HepG2 (cell line): ENCODE measurements at regions not wholly inside any gene's neighbourhood (a gene's known extent, or its start where the extent isn't known, plus 50 kb on each side); places are given as distances from the start of the nearest gene placed in this dataset.
A peak's percentile ranks its signal among the peaks of the same experiment; 100 is the strongest.

Source experiments
- ATAC-seq: fragments of 200-7000 bp; cut with Tn5 transposase; 3 replicates; pipeline ENCODE4 v1.9.1; 2020; ENCODE audit warnings: mild to moderate bottlenecking, moderate library complexity
- BruUV-seq: library from RNA; stranded (reverse); fragments of 400-500 nt; replicated peaks from 2 replicates; lab custom pipeline; 2021; lab: Mats Ljungman, UMichigan
- CTCF ChIA-PET: fragments of 300-600 bp; formaldehyde crosslinking; extraction: SDS; loops from one replicate; lab custom pipeline; 2021; ENCODE audit warnings: low total read pairs, inconsistent platforms, low intra/inter-chr PET ratio; lab: Yijun Ruan, JAX
- POLR2A ChIA-PET: fragments of 350-600 bp; sonication (Branson Sonifier 250); formaldehyde crosslinking; loops from one replicate; lab custom pipeline; 2020; ENCODE audit warnings: antibody characterized with exemption, inconsistent platforms; lab: Yijun Ruan, JAX
- DNase-seq: peaks from one replicate; pipeline ENCODE4 v3.0.0-alpha.2; 2015; ENCODE audit warnings: low spot score
- FAIRE-seq: peaks from 3 replicates; lab custom pipeline; 2011; peaks lifted over from hg19 to GRCh38; lab: Jason Lieb, UNC
- H2AFZ ChIP-seq: one replicate; pipeline ENCODE4 v1.6.1; 2011; ENCODE audit warnings: low read length, inconsistent platforms
- H3K27ac ChIP-seq: fragments of 300-600 bp; 3 replicates; pipeline ENCODE4 v1.8.0; 2011; ENCODE audit warnings: mixed run types, mild to moderate bottlenecking, mixed read lengths, low read length, inconsistent platforms; ENCODE audit not compliant: insufficient read depth; ENCODE audit errors: extremely low read length
- H3K27me3 ChIP-seq, 2 experiments: fragments of 200-600 bp in 1 of 2; 2 replicates in 1 of 2; 3 replicates in 1 of 2; pipeline versions ENCODE4 v1.6.0 to v1.8.0; 2011; ENCODE audit warnings: low read length in 2 of 2, mild to moderate bottlenecking in 2 of 2, moderate library complexity in 2 of 2, inconsistent platforms in 1 of 2; ENCODE audit not compliant: insufficient read depth in 2 of 2, control insufficient read depth in 1 of 2
- H3K36me3 ChIP-seq, 2 experiments: fragments of 200-600 bp in 1 of 2; replicated peaks in 1 of 2; 2 replicates in 1 of 2; 3 replicates in 1 of 2; pipeline versions ENCODE4 v1.5.1 to v1.8.0; 2011; ENCODE audit warnings: low read length in 2 of 2, inconsistent platforms in 1 of 2; ENCODE audit not compliant: insufficient read depth in 2 of 2, control insufficient read depth in 1 of 2
- H3K4me1 ChIP-seq: 2 replicates; pipeline ENCODE4 v1.5.1; 2012; ENCODE audit warnings: low read length, inconsistent platforms; ENCODE audit not compliant: insufficient read depth
- H3K4me2 ChIP-seq: 2 replicates; pipeline ENCODE4 v1.6.0; 2011; ENCODE audit warnings: low read depth, low read length, inconsistent platforms
- H3K4me3 ChIP-seq, 3 experiments: fragments of 200-600 bp in 1 of 3; sonication (generic), shearing (Covaris generic) in 1 of 3; replicated peaks in 1 of 3; 2 replicates each; pipeline ENCODE4 v1.5.1; 2011 to 2016; ENCODE audit warnings: low read length in 3 of 3, inconsistent platforms in 2 of 3, low read depth in 2 of 3, mild to moderate bottlenecking in 2 of 3, control low read depth in 1 of 3, mixed read lengths in 1 of 3; ENCODE audit not compliant: insufficient read depth in 1 of 3
- H3K79me2 ChIP-seq: one replicate; pipeline ENCODE4 v1.6.1; 2011; ENCODE audit warnings: low read length, inconsistent platforms; ENCODE audit not compliant: insufficient read depth
- H3K9ac ChIP-seq: 2 replicates; pipeline ENCODE4 v1.6.0; 2011; ENCODE audit warnings: mild to moderate bottlenecking, low read depth, low read length, inconsistent platforms; ENCODE audit not compliant: insufficient read depth
- H3K9me3 ChIP-seq: 2 replicates; pipeline ENCODE4 v1.5.1; 2012; ENCODE audit warnings: mild to moderate bottlenecking, low read length
- H4K20me1 ChIP-seq: 2 replicates; pipeline ENCODE4 v1.6.0; 2011; ENCODE audit warnings: inconsistent platforms, mild to moderate bottlenecking, low read length, moderate library complexity; ENCODE audit not compliant: insufficient read depth
- HNRNPL ChIP-seq: fragments of 200-400 bp; formaldehyde crosslinking; IDR thresholded peaks from 2 replicates; pipeline ENCODE4 v1.6.1; 2017; ENCODE audit warnings: mild to moderate bottlenecking, low read depth, low read length
- KLF6 ChIP-seq: IDR thresholded peaks from 2 replicates; pipeline ENCODE4 v1.8.0; 2016; ENCODE audit warnings: missing biosample characterization, missing genetic modification reagents
- POLR2AphosphoS2 ChIP-seq: IDR thresholded peaks from 2 replicates; pipeline ENCODE4 v1.6.1; 2011; ENCODE audit warnings: low read depth, low read length, improper control_type of control experiment
- PRDM15 ChIP-seq: sonication (generic); formaldehyde crosslinking; IDR thresholded peaks from 2 replicates; pipeline ENCODE4 v1.4.0; 2020; ENCODE audit warnings: missing genetic modification reagents
- PRMT3 ChIP-seq: sonication (generic); formaldehyde crosslinking; IDR thresholded peaks from 2 replicates; pipeline ENCODE4 v1.8.1; 2022; ENCODE audit warnings: low read depth, mild to moderate bottlenecking, moderate library complexity, missing genetic modification reagents, borderline replicate concordance
- RARA ChIP-seq: IDR thresholded peaks from 2 replicates; pipeline ENCODE4 v1.6.1; 2016; ENCODE audit warnings: missing genetic modification reagents, missing compliant biosample characterization
- THAP11 ChIP-seq: IDR thresholded peaks from 2 replicates; pipeline ENCODE4 v1.6.1; 2016; ENCODE audit warnings: missing biosample characterization, missing genetic modification reagents
- ZNF362 ChIP-seq: sonication (generic); formaldehyde crosslinking; IDR thresholded peaks from 2 replicates; pipeline ENCODE4 v1.4.0; 2020; ENCODE audit warnings: missing genetic modification reagents, mild to moderate bottlenecking, borderline replicate concordance
- ZNF512 ChIP-seq: sonication (generic); formaldehyde crosslinking; IDR thresholded peaks from 2 replicates; pipeline ENCODE4 v1.4.0; 2020; ENCODE audit warnings: mild to moderate bottlenecking, missing genetic modification reagents
- ZNF674 ChIP-seq: sonication (generic); formaldehyde crosslinking; IDR thresholded peaks from 2 replicates; pipeline ENCODE4 v1.5.0; 2020; ENCODE audit warnings: low read depth, mild to moderate bottlenecking, missing genetic modification reagents
- ZNF704 ChIP-seq: sonication (generic); formaldehyde crosslinking; IDR thresholded peaks from 2 replicates; pipeline ENCODE4 v1.8.1; 2023; ENCODE audit warnings: mild to moderate bottlenecking, inconsistent platforms, moderate library complexity, missing genetic modification reagents, borderline replicate concordance
- ZNF746 ChIP-seq: sonication (generic); formaldehyde crosslinking; IDR thresholded peaks from 2 replicates; pipeline ENCODE4 v1.8.0; 2022; ENCODE audit warnings: mild to moderate bottlenecking, missing genetic modification reagents
- ZNF770 ChIP-seq: sonication (generic); formaldehyde crosslinking; IDR thresholded peaks from 2 replicates; pipeline ENCODE4 v1.5.0; 2020; ENCODE audit warnings: mild to moderate bottlenecking, missing genetic modification reagents
- WGBS: methylation state at CpG from one replicate; pipeline ENCODE4 v1.1.6; 2017; ENCODE audit warnings: low lambda C conversion rate; 5-methylcytosine and 5-hydroxymethylcytosine counted together
- in situ Hi-C: cut with HindIII; loops from 2 replicates; pipeline ENCODE4 v1.10.0; 2017; ENCODE audit warnings: low pct_unique_long_range_greater_than_20kb; ENCODE audit not compliant: extremely low pct_ligation_motif_present
- intact Hi-C: fragments of 100-400 bp; cut with micrococcal nuclease; formaldehyde crosslinking; loops from one replicate; pipeline ENCODE4 v1.10.0; 2022; ENCODE audit not compliant: unreplicated experiment

- TF ChIP-seq ZNF746 (CRISPR knock-in tag) (no peak), ZNF362 (CRISPR knock-in tag) (peak; percentile 46; the same call in 1 of the 2 replicates)
Measured at GRCh38 chr5:175059687-175060211, 335.4 kb downstream of the MSX2 start (continued).

- Histone ChIP-seq H3K27ac (no peak overlapping the region), H3K4me1 (peaks cover 7% of the 10 kb centered on the region; the same call in 1 of the 2 replicates), H3K4me3 (no peak overlapping the region), H3K9me3 (no peaks in the 10 kb centered on the region), H3K27me3 (no peaks in the 10 kb centered on the region; a peak in 1 of 5 replicates), H3K9ac (no peak overlapping the region), H3K79me2 (no peaks in the 10 kb centered on the region), H2AFZ (no peak overlapping the region), H3K4me2 (no peak overlapping the region), H4K20me1 (no peaks in the 10 kb centered on the region), H3K36me3 (no peaks in the 10 kb centered on the region)
- WGBS = 8% methylated on average over 4 of the region's 4 CpGs
- no TSS peak for BruUV-seq
- intact Hi-C loops (no loop called here), in situ Hi-C loops (no loop called here)
- FAIRE-seq = no peak
- ChIA-PET POLR2A (no interaction called here), CTCF (no interaction called here)
- no peak for DNase-seq
- no peak for ATAC-seq
- no peak for TF ChIP-seq KLF6 (CRISPR knock-in tag)
- TF ChIP-seq ZNF704 (CRISPR knock-in tag) = no peak
- no peak for TF ChIP-seq ZNF512 (CRISPR knock-in tag)
- TF ChIP-seq THAP11 (CRISPR knock-in tag) = no peak
- no peak for TF ChIP-seq PRMT3 (CRISPR knock-in tag)
- TF ChIP-seq HNRNPL = no peak
- no peak for TF ChIP-seq PRDM15
- TF ChIP-seq RARA (CRISPR knock-in tag) = no peak
- no peak for TF ChIP-seq ZNF770 (CRISPR knock-in tag)
- no peak for TF ChIP-seq POLR2AphosphoS2
- TF ChIP-seq ZNF674 (CRISPR knock-in tag) = no peak
Measured at GRCh38 chr5:175056831-175057230, 332.4 kb downstream of the MSX2 start.
